ENCODE measurements at regions not wholly inside any gene's neighbourhood (a gene's known extent, or its start where the extent isn't known, plus 50 kb on each side); places are given as distances from the start of the nearest gene placed in this dataset.

GRCh38 chr3:74839566-74839965 lies 225.1 kb upstream of the CNTN3 start:
- TF ChIP-seq POLR2A (IDR thresholded peaks at IDR 0.05; ENCODE audit: low read length) (no peak), GATA1 (IDR thresholded peaks at IDR 0.05; ENCODE audit: low read depth, low read length) (no peak)

Measured in erythroblast (primary cell).